ENCODE measurements at regions not wholly inside any gene's neighbourhood (a gene's known extent, or its start where the extent isn't known, plus 50 kb on each side); places are given as distances from the start of the nearest gene placed in this dataset.

DNA sequence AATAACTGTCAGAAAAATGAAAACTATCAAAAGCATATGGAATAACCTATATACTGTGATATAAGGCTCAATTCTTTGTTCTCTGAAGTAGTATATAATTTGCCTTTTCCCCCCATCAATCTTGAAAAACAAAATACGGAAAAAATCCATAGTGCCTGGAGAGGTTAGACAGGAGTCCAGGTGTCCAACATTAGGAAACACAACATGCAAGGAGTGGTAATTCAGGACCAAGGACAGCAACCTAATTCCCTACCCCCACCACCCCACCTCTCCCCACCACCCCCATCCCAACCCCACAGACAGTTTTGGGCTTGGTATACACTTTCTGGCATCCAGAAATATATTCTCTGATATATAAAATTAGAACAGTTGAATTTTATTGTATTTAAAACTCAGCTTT, 55.1 kb upstream of the SLC25A26 start:
- POLR2A ChIA-PET, result no interaction called here
- Mint-ChIP-seq H3K27ac (no peak overlapping the region), H3K36me3 (no peaks in the 10 kb centered on the region), H3K4me1 (no peaks in the 10 kb centered on the region), H3K9me3 (peaks cover 0 to 15% (median 4%) of the 10 kb centered on the region in 9 donors), H3K27me3 (peaks cover 0 to 13% (median 10%) of the 10 kb centered on the region in 5 donors), H3K4me3 (no peak overlapping the region)
- no peak for ATAC-seq
- no peak for DNase-seq

DNA sequence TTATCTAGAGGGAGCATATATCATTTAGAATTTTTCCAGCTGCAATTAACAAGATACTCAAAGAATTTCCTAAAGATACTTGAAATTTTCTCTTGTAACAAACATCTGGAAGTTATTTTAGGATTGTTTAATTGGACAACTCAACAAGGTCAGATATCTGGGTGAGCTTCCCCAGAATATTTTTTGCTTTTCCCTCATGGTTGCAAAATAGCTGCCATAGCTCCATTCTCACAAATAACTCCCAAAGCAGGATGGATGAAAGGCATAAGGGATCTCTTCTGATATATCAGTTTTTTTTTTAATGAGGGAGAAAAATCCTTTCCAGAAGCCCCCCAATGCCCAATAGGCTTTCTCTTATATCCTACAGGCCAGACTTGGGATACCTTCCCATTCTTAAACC, 56.6 kb upstream of the SLC25A26 start:
- no peak overlapping the region for H3K27ac Mint-ChIP-seq
- POLR2A ChIA-PET, result interaction anchor here (0.6 kb wide), 1 partner anchor 17 kb away, joined by 3 read pairs; no protein-coding TSS in a partner anchor
- no peaks in the 10 kb centered on the region for H3K36me3 Mint-ChIP-seq
- H3K27me3 Mint-ChIP-seq, result peaks cover 0 to 14% (median 8%) of the 10 kb centered on the region in 5 donors
- H3K9me3 Mint-ChIP-seq, result peaks cover 0 to 15% (median 4%) of the 10 kb centered on the region in 9 donors
- H3K4me3 Mint-ChIP-seq, result no peak overlapping the region
- DNase-seq (no peak), ATAC-seq (no peak)
- no peaks in the 10 kb centered on the region for H3K4me1 Mint-ChIP-seq

DNA sequence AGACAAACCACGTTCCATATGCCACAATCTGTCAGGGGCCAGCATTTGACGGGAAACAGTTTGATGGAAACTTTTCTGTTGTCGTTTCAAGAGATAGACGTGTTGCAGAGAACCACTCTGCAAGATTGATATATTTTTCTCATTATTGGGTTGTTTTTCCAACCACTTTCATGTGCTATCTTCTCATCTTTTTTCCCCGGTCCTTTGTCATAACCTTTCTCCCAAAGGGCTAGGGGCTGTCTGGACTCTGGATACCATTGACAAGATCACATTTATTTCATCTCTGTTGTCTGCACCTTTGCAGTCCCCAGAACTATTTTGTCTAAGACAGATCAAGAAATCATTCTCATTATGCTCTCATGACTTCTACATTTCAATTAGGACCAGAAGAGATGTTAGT, 57.6 kb upstream of the SLC25A26 start:
- Mint-ChIP-seq H3K4me3 (no peak overlapping the region), H3K36me3 (no peaks in the 10 kb centered on the region), H3K4me1 (no peaks in the 10 kb centered on the region), H3K27me3 (peaks cover 0 to 22% (median 8%) of the 10 kb centered on the region in 5 donors), H3K9me3 (peaks cover 0 to 15% (median 4%) of the 10 kb centered on the region in 9 donors), H3K27ac (no peak overlapping the region)
- ATAC-seq (no peak), DNase-seq (no peak)
- POLR2A ChIA-PET, result no interaction called here

DNA sequence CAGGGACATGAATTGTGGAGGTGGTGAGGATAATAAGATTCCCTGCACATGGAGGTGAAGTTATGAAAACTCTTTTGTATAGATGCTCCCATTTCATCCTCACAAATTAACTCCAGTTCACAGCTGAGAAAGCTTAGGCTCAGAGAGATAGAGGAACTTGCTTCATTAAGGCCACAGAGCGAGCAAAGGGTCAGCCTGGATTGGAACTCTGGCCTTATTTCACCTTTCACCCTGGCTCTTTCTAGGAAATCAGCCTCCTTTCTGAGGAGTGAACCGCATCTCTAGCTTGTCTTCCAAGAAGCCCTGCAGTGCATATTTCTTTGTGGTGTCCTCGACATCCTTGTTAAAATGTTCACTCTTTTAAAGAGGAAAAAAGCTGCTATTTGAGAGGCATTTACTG, 58.0 kb upstream of the SLC25A26 start:
- no peak overlapping the region for H3K27ac Mint-ChIP-seq
- no peak overlapping the region for H3K4me3 Mint-ChIP-seq
- ATAC-seq (no peak), DNase-seq (no peak)
- no peaks in the 10 kb centered on the region for H3K36me3 Mint-ChIP-seq
- POLR2A ChIA-PET, result no interaction called here
- H3K4me1 Mint-ChIP-seq, result no peaks in the 10 kb centered on the region
- peaks cover 0 to 15% (median 4%) of the 10 kb centered on the region in 9 donors for H3K9me3 Mint-ChIP-seq
- H3K27me3 Mint-ChIP-seq, result peaks cover 2 to 23% (median 8%) of the 10 kb centered on the region in 5 donors

DNA sequence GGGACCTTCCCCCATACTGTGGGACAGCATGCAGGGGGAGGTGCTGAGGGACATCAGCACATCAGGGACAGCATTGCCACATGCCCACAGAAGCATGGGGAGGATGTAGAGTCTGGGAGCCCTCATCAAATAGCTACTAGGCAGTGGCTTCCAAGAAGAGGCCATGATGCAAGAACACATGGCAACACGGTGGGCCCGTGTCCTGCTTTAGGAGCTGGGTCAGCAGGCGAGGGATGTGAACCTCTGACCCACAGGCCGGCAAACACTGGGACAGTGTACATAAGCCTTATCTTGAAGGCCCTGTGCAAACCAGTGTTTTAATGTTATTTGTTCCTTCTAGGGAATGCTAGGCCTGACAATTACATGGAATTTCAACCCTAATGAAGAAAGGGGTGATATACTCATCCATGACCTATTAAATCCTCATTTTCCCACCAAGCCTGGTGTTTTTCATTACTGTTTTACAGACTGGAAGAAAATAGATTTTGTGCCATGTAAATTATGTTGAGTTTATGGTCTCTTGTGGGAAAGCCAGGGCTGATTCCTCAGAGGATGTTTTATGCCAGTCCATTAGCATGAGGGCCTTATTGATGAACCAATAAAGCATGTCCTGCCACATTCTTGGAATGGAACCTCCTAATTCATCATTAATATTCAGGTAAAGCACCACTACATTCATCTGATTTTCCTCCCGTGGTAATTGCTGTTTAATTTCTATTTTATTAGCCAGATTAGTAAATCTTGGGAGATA, 61.7 kb upstream of the SLC25A26 start:
- DNase-seq, result no peak
- no peak for ATAC-seq
- no peaks in the 10 kb centered on the region for H3K4me1 Mint-ChIP-seq
- POLR2A ChIA-PET, result no interaction called here
- H3K36me3 Mint-ChIP-seq, result no peaks in the 10 kb centered on the region
- no peak overlapping the region for H3K4me3 Mint-ChIP-seq
- H3K9me3 Mint-ChIP-seq, result peaks cover 0 to 7% (median 1%) of the 10 kb centered on the region in 9 donors
- H3K27me3 Mint-ChIP-seq, result peaks cover 2 to 38% (median 8%) of the 10 kb centered on the region in 5 donors
- no peak overlapping the region for H3K27ac Mint-ChIP-seq

DNA sequence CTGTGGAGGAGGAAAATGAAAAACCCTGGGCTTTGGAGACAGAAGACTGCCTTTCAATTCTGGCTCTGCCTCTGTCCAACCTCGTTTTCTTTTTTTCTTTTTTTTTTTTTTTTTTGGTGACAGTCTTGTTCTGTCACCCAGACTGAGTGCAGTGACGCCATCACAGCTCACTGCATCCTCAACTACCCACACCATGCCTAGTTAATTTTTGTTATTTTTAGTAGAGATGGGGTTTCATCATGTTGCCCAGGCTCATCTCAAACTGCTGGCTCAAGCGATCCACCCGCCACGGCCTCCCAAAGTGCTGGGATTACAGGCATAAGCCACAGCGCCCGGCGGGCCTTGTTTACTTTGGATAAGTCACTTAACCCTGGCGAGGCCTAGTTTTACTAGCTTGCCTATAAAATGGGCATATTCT, 66.3 kb upstream of the SLC25A26 start:
- DNase-seq, result no peak
- no peak for ATAC-seq
- H3K27me3 Mint-ChIP-seq, result peaks cover 2 to 24% (median 6%) of the 10 kb centered on the region in 5 donors
- H3K9me3 Mint-ChIP-seq, result no peaks in the 10 kb centered on the region
- H3K36me3 Mint-ChIP-seq, result no peaks in the 10 kb centered on the region
- POLR2A ChIA-PET, result no interaction called here
- H3K4me3 Mint-ChIP-seq, result no peak overlapping the region
- H3K4me1 Mint-ChIP-seq, result no peaks in the 10 kb centered on the region
- no peak overlapping the region for H3K27ac Mint-ChIP-seq

DNA sequence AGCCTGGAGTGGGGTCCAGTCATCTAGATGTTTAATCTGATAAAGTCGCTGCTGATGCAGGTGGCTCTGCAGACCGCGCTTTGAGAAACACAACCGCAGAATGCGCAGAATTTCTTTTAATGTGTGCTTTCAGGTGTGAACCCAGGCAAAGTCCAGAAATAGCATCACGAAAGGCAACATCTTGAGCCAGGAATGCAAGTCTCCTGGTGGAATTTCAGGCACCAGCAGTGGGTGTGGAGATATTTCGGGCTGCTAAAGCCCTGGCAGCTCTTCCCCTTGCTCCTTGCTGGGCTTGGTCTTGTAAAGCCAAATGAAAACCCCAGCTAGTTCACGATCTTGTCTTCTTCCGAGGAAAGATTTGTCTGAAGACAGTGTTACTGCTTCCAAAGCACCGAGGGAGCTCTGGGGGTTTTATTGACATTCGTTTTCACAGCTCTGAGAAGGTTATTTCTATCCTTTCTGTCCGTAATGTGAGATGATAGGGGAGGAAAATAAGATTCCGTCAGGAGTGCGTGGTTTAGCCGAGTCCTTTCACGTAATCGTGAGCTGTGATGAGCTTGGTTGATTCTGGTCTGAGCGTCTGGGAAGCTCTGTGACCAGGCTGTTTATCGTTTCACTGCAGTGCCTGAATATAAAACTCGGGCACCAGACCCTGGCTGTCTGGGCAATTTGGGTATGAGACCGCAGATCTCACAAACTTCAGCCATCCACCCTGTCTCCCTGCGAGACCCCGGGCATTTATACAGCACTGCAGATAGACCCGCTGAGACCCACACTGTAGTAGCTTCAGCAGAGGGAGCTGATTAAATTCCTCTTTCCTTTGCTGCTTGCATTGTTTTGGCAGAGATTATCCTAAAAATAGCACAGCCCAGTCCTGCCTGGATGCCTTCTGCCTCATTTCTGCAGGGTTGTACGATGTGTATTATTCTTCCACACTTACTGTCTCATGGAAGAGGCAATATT, 67.0 kb upstream of the SLC25A26 start:
- Mint-ChIP-seq H3K27me3 (peaks cover 2 to 22% (median 6%) of the 10 kb centered on the region in 5 donors), H3K36me3 (no peaks in the 10 kb centered on the region), H3K27ac (no peak overlapping the region), H3K9me3 (no peaks in the 10 kb centered on the region), H3K4me3 (no peak overlapping the region), H3K4me1 (no peaks in the 10 kb centered on the region)
- DNase-seq, result no peak
- ATAC-seq, result no peak
- POLR2A ChIA-PET, result no interaction called here

DNA sequence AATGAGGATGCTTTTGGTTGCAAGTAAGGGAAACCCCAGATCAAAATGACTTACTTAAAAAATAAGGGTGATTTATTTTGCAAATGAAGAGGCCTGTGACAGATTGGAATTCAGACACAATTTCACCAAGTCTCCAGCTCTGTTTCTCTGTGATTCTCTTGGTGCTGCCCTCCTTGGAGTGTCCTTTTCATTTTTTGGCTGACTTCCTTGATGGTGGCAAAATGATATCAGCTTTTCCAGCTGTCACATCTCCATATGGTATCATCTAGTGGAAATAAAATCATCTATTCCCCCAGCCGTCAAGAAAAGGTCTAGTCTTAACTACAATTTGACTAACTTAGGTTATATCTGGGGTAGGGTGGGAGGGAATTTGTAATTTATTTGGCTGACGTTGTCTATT, 68.5 kb upstream of the SLC25A26 start:
- H3K27ac Mint-ChIP-seq, result no peak overlapping the region
- H3K27me3 Mint-ChIP-seq, result peaks cover 0 to 15% (median 4%) of the 10 kb centered on the region in 5 donors
- no peaks in the 10 kb centered on the region for H3K36me3 Mint-ChIP-seq
- no peaks in the 10 kb centered on the region for H3K4me1 Mint-ChIP-seq
- H3K9me3 Mint-ChIP-seq, result no peaks in the 10 kb centered on the region
- POLR2A ChIA-PET, result no interaction called here
- DNase-seq (no peak), ATAC-seq (no peak)
- H3K4me3 Mint-ChIP-seq, result no peak overlapping the region

DNA sequence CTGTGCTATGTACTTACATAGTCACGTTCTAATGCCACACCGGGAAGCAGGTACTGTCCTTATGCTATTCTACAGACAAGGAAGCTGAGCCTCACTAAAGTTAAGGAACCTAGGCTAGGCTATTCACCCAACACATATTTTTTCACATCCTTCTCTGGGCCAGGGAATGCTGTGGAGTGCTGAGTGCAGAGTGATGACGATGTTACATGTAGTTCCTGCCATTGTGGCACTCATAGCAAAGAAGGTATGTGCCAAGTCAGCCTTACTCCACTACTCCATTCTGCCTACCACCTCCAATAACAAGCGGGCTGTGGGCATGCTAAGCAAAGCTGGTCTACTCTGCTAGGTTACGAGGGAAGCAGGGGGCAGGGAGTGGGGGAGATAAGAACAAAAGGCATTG, 69.8 kb upstream of the SLC25A26 start:
- DNase-seq (no peak), ATAC-seq (no peak)
- H3K27ac Mint-ChIP-seq, result no peak overlapping the region
- H3K9me3 Mint-ChIP-seq, result no peaks in the 10 kb centered on the region
- no peaks in the 10 kb centered on the region for H3K36me3 Mint-ChIP-seq
- POLR2A ChIA-PET, result no interaction called here
- H3K27me3 Mint-ChIP-seq, result peaks cover 0 to 12% (median 4%) of the 10 kb centered on the region in 5 donors
- H3K4me3 Mint-ChIP-seq, result no peak overlapping the region
- no peaks in the 10 kb centered on the region for H3K4me1 Mint-ChIP-seq

DNA sequence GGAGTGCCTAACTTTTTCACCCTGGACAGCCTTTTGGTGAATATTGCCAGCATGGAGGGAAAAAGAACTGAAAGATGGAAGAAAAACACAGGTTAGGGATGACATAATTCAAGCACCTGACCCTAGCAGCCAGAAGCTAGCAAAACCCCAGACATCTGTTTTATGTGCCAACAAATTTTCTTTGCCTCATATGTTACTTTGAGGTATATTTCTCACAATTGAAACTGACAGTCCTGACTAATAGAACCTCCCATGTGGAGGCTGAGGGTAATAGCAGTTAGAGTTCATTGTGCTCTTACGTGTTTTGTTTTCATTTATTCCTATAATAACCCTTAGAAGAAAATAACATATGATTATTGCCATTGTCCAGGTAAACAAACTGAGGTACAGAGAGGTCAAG, 71.5 kb upstream of the SLC25A26 start:
- Mint-ChIP-seq H3K4me1 (no peaks in the 10 kb centered on the region), H3K27ac (no peak overlapping the region), H3K27me3 (peaks cover 0 to 7% (median 1%) of the 10 kb centered on the region in 5 donors), H3K9me3 (no peaks in the 10 kb centered on the region), H3K4me3 (no peak overlapping the region), H3K36me3 (no peaks in the 10 kb centered on the region)
- ATAC-seq (no peak), DNase-seq (no peak)
- POLR2A ChIA-PET, result no interaction called here

DNA sequence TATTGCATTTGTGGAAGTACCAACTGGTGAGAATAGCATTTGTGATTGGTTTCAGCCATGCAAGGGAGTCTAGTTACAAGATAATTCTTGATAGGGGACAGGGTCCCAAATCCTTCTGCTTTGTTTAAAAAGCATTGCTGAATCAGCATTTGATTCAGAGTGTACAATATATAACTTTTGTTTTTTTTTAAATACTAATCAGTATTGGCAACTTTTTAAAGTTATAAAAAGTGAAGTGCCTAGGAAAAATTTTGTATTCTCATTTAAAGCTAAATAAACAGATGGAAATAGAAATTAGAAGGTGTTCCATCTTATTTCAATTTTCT, 75.4 kb upstream of the SLC25A26 start:
- Mint-ChIP-seq H3K9me3 (peaks cover 0 to 3% (median 0%) of the 10 kb centered on the region in 9 donors), H3K4me3 (no peak overlapping the region), H3K4me1 (no peaks in the 10 kb centered on the region), H3K27ac (no peak overlapping the region), H3K27me3 (peaks cover 0 to 25% (median 0%) of the 10 kb centered on the region in 5 donors), H3K36me3 (no peaks in the 10 kb centered on the region)
- POLR2A ChIA-PET, result no interaction called here
- no peak for ATAC-seq
- no peak for DNase-seq

DNA sequence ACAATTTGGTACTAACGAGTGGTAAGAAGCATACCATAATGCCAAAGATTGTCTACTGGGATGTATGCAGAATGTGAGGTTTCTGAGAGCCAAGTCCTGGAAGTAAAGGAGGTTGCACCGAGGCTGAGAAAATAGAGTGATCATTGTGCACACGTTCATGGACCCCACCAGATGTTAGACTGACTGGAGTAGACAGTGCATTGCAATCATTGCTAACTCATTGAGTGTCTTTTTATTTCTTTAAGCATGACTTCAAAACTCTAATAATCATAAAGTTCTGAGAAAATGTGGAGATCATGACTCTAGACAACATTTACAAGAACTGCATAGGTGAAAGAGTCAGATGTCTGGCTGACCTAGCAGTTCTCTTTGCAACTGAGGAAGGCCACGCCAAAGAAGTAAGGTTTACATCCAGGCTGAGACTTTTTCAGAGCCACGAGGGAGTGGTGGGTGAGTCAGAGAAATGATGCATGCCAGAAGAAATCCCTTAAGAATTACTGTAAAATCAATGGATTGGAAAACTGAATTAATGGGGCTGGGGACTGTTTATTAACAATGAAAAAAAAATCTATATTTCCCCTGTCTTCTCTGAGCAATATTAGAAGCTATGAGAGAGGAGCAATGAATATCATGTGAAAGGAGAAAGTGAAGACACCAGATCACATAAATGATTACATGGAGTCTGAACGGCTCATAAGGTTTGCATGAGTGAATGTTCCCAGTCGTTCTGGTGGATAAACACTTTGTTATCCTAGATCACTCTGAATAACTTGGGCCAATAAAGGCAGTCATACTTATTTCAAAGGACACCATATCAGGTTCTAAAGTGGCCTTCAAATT, 76.0 kb upstream of the SLC25A26 start:
- no peak for ATAC-seq
- no peaks in the 10 kb centered on the region for H3K36me3 Mint-ChIP-seq
- no peak overlapping the region for H3K4me3 Mint-ChIP-seq
- POLR2A ChIA-PET, result no interaction called here
- peaks cover 0 to 25% (median 0%) of the 10 kb centered on the region in 5 donors for H3K27me3 Mint-ChIP-seq
- no peaks in the 10 kb centered on the region for H3K4me1 Mint-ChIP-seq
- H3K9me3 Mint-ChIP-seq, result peaks cover 0 to 3% (median 0%) of the 10 kb centered on the region in 9 donors
- no peak for DNase-seq
- no peak overlapping the region for H3K27ac Mint-ChIP-seq

All from naive thymus-derived CD8-positive, alpha-beta T cell (primary cell).